PC-9 (cell line): ENCODE measurements at regions not wholly inside any gene's neighbourhood (a gene's known extent, or its start where the extent isn't known, plus 50 kb on each side); places are given as distances from the start of the nearest gene placed in this dataset.

Source experiments
- EZH2 ChIP-seq: fragments of 200-600 bp; sonication (generic); IDR thresholded peaks from 2 replicates; pipeline ENCODE4 v1.8.0; 2017; ENCODE audit warnings: antibody characterized with exemption, low read depth
- TF ChIP-seq, protein P1 (sequence below): fragments of 200-600 bp; sonication (generic); conservative IDR thresholded peaks from 2 replicates; pipeline ENCODE4 v1.6.1; 2017; ENCODE audit warnings: mixed run types, antibody characterized with exemption, mild to moderate bottlenecking, moderate library complexity

DNA sequence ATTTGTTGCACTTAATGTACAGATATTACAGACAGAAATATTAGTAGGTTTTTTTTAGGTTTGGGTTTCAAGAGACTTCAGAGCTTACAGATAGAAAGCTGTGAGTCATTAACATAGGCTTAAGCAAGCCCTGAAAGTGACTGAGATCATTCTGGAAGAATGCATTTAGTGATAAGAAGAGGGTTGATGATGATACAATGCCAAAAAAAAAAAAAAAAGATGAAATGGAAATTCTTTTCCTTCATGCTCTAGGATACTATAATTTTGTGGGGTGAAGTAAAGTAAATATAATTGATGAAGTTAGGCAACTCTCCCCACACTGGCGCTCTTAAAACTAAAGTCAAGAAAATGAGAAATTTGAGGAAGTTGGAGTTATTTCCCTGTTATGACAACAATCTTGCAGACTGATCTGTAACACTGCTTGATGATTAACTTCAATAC is 169.4 kb upstream of the ZNF385D start:
- TF ChIP-seq, protein P1, sequence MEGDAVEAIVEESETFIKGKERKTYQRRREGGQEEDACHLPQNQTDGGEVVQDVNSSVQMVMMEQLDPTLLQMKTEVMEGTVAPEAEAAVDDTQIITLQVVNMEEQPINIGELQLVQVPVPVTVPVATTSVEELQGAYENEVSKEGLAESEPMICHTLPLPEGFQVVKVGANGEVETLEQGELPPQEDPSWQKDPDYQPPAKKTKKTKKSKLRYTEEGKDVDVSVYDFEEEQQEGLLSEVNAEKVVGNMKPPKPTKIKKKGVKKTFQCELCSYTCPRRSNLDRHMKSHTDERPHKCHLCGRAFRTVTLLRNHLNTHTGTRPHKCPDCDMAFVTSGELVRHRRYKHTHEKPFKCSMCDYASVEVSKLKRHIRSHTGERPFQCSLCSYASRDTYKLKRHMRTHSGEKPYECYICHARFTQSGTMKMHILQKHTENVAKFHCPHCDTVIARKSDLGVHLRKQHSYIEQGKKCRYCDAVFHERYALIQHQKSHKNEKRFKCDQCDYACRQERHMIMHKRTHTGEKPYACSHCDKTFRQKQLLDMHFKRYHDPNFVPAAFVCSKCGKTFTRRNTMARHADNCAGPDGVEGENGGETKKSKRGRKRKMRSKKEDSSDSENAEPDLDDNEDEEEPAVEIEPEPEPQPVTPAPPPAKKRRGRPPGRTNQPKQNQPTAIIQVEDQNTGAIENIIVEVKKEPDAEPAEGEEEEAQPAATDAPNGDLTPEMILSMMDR: no peak
- TF ChIP-seq EZH2: no peak
